Activated CD4-positive, alpha-beta memory T cell treated with anti-CD3 and anti-CD28 coated beads, Interleukin-2, amount 10 ng/mL, durations not matched to agents 7 days and 5 days (primary cell): ENCODE measurements at regions not wholly inside any gene's neighbourhood (a gene's known extent, or its start where the extent isn't known, plus 50 kb on each side); places are given as distances from the start of the nearest gene placed in this dataset.

Experiments
- CTCF ChIA-PET: fragments of 350-600 bp; sonication (Branson Sonifier 250); formaldehyde crosslinking; loops from one replicate; lab custom pipeline; 2021; ENCODE audit warnings: antibody characterized with exemption, inconsistent platforms; lab: Charles Lee
- POLR2A ChIA-PET: fragments of 350-600 bp; sonication (Branson Sonifier 250); formaldehyde crosslinking; loops from one replicate; lab custom pipeline; 2021; ENCODE audit warnings: antibody characterized with exemption; lab: Charles Lee
- DNase-seq: peaks from one replicate; pipeline ENCODE4 v3.0.0-alpha.2; 2020
- H3K27ac Mint-ChIP-seq: one replicate; pipeline ENCODE4 v1.8.0; 2021; ENCODE audit warnings: mild to moderate bottlenecking, mixed read lengths
- H3K27me3 Mint-ChIP-seq: one replicate; pipeline ENCODE4 v1.8.0; 2021; ENCODE audit warnings: mixed read lengths
- H3K36me3 Mint-ChIP-seq: one replicate; pipeline ENCODE4 v1.8.0; 2021; ENCODE audit warnings: low read depth, mixed read lengths
- H3K4me1 Mint-ChIP-seq: one replicate; pipeline ENCODE4 v1.8.0; 2021; ENCODE audit warnings: mixed read lengths
- H3K4me3 Mint-ChIP-seq: one replicate; pipeline ENCODE4 v1.8.0; 2021; ENCODE audit warnings: mild to moderate bottlenecking, mixed read lengths
- H3K9me3 Mint-ChIP-seq: one replicate; pipeline ENCODE4 v1.8.0; 2021; ENCODE audit warnings: mixed read lengths

DNA sequence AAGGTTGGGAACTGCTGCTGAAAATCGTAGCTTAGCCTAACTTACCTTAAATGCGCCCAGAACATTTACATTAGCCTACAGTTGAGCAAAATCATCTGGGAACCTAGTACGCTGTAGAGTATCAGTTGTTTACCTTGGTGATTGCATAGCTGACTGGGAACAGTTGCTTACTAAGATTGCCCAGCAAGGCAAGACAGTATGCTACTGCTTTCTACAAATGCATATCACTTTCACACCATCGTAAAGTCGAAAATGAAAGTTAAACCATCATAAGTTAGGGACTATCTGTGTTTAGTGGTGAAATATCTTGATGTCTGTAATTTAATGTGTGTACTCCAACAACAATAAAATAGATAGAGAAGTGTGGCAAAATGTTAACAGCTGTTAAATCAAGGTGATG is 1670.6 kb upstream of the PCDH20 start:
- H3K27me3 Mint-ChIP-seq = no peaks in the 10 kb centered on the region
- no peak overlapping the region for H3K4me3 Mint-ChIP-seq
- peaks cover 3% of the 10 kb centered on the region for H3K9me3 Mint-ChIP-seq
- ChIA-PET POLR2A (no interaction called here), CTCF (no interaction called here)
- H3K36me3 Mint-ChIP-seq = no peaks in the 10 kb centered on the region
- no peaks in the 10 kb centered on the region for H3K4me1 Mint-ChIP-seq
- H3K27ac Mint-ChIP-seq = no peak overlapping the region
- DNase-seq = no peak

GRCh38 chr13:63085851-63086250 is 1670.2 kb upstream of the PCDH20 start:
- Mint-ChIP-seq H3K4me1 (no peaks in the 10 kb centered on the region), H3K9me3 (peaks cover 6% of the 10 kb centered on the region), H3K36me3 (no peaks in the 10 kb centered on the region), H3K27me3 (no peaks in the 10 kb centered on the region), H3K4me3 (no peak overlapping the region), H3K27ac (no peak overlapping the region)
- CTCF ChIA-PET = no interaction called here
- no peak for DNase-seq
- POLR2A ChIA-PET = no interaction called here

- Mint-ChIP-seq H3K4me1 (no peaks in the 10 kb centered on the region), H3K4me3 (no peak overlapping the region), H3K27me3 (no peaks in the 10 kb centered on the region), H3K27ac (no peak overlapping the region), H3K36me3 (no peaks in the 10 kb centered on the region), H3K9me3 (peaks cover 6% of the 10 kb centered on the region)
- CTCF ChIA-PET = no interaction called here
- DNase-seq = no peak
- POLR2A ChIA-PET = no interaction called here
These were observed 1665.9 kb upstream of the PCDH20 start for GRCh38 chr13:63081400-63082014.

DNA sequence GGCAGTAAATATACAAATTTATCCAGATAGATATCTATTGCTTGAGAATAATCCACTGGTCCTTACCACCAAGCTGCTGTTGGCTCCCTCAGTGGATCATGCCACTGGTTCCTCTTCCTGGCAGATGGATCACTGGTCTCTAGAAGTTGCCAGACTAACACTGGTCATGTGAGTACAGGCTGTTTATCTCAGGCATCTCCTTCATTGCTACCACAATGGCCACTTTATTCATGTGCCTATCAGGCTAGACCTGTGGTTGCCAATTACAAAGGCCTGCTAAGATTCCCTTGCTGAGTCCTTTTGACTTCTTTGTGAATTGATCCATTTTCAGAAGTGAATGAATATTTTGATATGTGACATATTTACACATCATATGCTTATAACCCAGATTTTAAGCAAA is 1659.5 kb upstream of the PCDH20 start:
- H3K36me3 Mint-ChIP-seq = no peaks in the 10 kb centered on the region
- DNase-seq = no peak
- peaks cover 2% of the 10 kb centered on the region for H3K9me3 Mint-ChIP-seq
- H3K27me3 Mint-ChIP-seq = no peaks in the 10 kb centered on the region
- CTCF ChIA-PET = no interaction called here
- no peak overlapping the region for H3K27ac Mint-ChIP-seq
- no peak overlapping the region for H3K4me3 Mint-ChIP-seq
- POLR2A ChIA-PET = no interaction called here
- no peaks in the 10 kb centered on the region for H3K4me1 Mint-ChIP-seq

- peaks cover 11% of the 10 kb centered on the region for H3K9me3 Mint-ChIP-seq
- ChIA-PET CTCF (no interaction called here), POLR2A (no interaction called here)
- no peak for DNase-seq
- no peaks in the 10 kb centered on the region for H3K36me3 Mint-ChIP-seq
- no peak overlapping the region for H3K4me3 Mint-ChIP-seq
- H3K27me3 Mint-ChIP-seq = no peaks in the 10 kb centered on the region
- no peak overlapping the region for H3K27ac Mint-ChIP-seq
- no peaks in the 10 kb centered on the region for H3K4me1 Mint-ChIP-seq
These were observed 1634.6 kb upstream of the PCDH20 start for GRCh38 chr13:63050287-63050686.

DNA sequence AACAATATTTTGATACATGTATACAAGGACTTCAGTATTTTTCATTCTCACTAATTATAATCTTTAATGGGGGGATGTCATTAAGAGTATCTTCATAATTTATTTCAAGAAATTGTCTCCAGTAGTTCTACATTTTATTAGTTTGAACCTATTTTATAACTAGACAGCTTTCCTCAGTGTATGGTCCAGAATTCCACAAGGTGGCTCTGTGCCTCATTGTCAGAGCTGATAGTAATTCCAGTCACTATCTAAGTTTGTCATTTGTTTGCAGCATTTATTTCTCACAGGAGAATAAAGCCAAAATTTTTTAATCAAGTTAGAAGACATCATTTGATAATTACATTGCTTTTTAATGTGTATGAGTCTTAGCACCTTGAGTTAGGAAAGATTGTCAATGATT is 1633.0 kb upstream of the PCDH20 start:
- no peak for DNase-seq
- Mint-ChIP-seq H3K27ac (no peak overlapping the region), H3K4me1 (no peaks in the 10 kb centered on the region), H3K9me3 (peaks cover 11% of the 10 kb centered on the region), H3K36me3 (no peaks in the 10 kb centered on the region), H3K27me3 (no peaks in the 10 kb centered on the region), H3K4me3 (no peak overlapping the region)
- ChIA-PET POLR2A (no interaction called here), CTCF (no interaction called here)

DNA sequence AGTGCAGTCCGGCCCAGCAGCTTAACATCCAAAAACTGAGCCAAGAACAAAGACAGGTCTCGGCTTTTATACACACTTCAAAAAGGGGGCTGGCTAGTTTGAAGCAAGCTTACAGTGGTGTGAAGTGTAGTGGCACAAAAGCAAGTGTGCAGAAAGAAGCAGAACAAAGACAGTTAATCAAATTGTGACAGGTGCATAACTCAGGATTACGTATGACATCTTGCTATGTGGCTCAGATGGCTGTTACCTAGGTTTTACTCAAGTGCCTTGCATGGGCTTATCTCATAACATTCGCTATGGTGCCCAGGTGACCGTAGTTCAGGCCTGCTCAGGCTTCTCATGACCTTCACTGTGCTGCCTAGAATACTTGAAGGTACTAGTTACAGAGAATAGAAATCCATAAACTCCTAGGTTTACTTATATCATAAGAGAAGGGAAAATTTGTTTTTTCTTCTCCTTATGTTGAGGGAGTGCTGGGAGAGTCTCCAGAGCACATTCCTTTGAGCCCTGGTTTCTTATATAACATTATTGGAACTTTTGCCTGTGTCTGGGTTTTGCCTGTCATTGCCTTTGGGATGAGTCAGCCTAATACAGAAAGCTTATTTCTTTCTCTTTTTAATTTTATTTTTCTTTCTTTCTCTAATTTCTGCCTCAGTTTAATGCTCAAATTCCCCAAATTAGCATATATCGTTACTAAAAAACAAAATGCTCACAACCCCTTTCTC is 1629.1 kb upstream of the PCDH20 start:
- no peaks in the 10 kb centered on the region for H3K36me3 Mint-ChIP-seq
- ChIA-PET POLR2A (no interaction called here), CTCF (no interaction called here)
- no peaks in the 10 kb centered on the region for H3K4me1 Mint-ChIP-seq
- peaks cover 16% of the 10 kb centered on the region for H3K9me3 Mint-ChIP-seq
- H3K4me3 Mint-ChIP-seq = no peak overlapping the region
- no peak overlapping the region for H3K27ac Mint-ChIP-seq
- no peaks in the 10 kb centered on the region for H3K27me3 Mint-ChIP-seq
- DNase-seq = no peak

- Mint-ChIP-seq H3K27me3 (no peaks in the 10 kb centered on the region), H3K4me3 (no peak overlapping the region), H3K27ac (no peak overlapping the region), H3K36me3 (no peaks in the 10 kb centered on the region), H3K9me3 (peaks cover 16% of the 10 kb centered on the region), H3K4me1 (no peaks in the 10 kb centered on the region)
- DNase-seq = no peak
- ChIA-PET POLR2A (no interaction called here), CTCF (no interaction called here)
These were observed 1627.0 kb upstream of the PCDH20 start for GRCh38 chr13:63042686-63043085.

- H3K36me3 Mint-ChIP-seq = no peaks in the 10 kb centered on the region
- no peaks in the 10 kb centered on the region for H3K4me1 Mint-ChIP-seq
- H3K27ac Mint-ChIP-seq = no peak overlapping the region
- POLR2A ChIA-PET = no interaction called here
- DNase-seq = no peak
- no peak overlapping the region for H3K4me3 Mint-ChIP-seq
- CTCF ChIA-PET = no interaction called here
- H3K9me3 Mint-ChIP-seq = peaks cover 16% of the 10 kb centered on the region
- no peaks in the 10 kb centered on the region for H3K27me3 Mint-ChIP-seq
These were observed 1626.2 kb upstream of the PCDH20 start for GRCh38 chr13:63041640-63042414.

GRCh38 chr13:63026285-63026797 is 1610.7 kb upstream of the PCDH20 start:
- POLR2A ChIA-PET = no interaction called here
- no peaks in the 10 kb centered on the region for H3K4me1 Mint-ChIP-seq
- peaks cover 3% of the 10 kb centered on the region for H3K9me3 Mint-ChIP-seq
- CTCF ChIA-PET = no interaction called here
- H3K27ac Mint-ChIP-seq = no peak overlapping the region
- no peak overlapping the region for H3K4me3 Mint-ChIP-seq
- no peaks in the 10 kb centered on the region for H3K36me3 Mint-ChIP-seq
- DNase-seq = no peak
- no peaks in the 10 kb centered on the region for H3K27me3 Mint-ChIP-seq

DNA sequence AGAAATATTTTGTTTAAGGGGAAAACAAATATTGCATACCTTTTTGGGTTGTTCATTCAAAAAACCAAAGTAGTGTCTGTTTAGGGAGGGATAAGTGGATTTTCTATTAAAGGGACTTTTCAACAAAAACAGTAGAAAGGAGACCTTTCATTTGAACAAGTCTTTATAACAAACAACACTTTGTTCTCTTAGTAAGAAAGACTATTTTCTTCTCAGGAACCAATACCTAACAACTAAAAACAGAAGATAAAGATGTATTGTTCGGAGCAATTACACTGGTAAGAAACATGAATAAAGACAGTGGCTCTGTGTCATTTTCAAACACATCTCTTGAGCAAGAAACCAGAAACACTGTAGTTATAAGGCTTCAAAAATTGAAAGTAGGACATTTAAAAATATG is 1610.1 kb upstream of the PCDH20 start:
- POLR2A ChIA-PET = no interaction called here
- Mint-ChIP-seq H3K36me3 (no peaks in the 10 kb centered on the region), H3K9me3 (peaks cover 3% of the 10 kb centered on the region), H3K4me3 (no peak overlapping the region), H3K27ac (no peak overlapping the region), H3K4me1 (no peaks in the 10 kb centered on the region), H3K27me3 (no peaks in the 10 kb centered on the region)
- no peak for DNase-seq
- CTCF ChIA-PET = no interaction called here

GRCh38 chr13:63024458-63024857 is 1608.8 kb upstream of the PCDH20 start:
- no peaks in the 10 kb centered on the region for H3K4me1 Mint-ChIP-seq
- no peaks in the 10 kb centered on the region for H3K27me3 Mint-ChIP-seq
- ChIA-PET POLR2A (no interaction called here), CTCF (no interaction called here)
- DNase-seq = no peak
- no peaks in the 10 kb centered on the region for H3K36me3 Mint-ChIP-seq
- peaks cover 1% of the 10 kb centered on the region for H3K9me3 Mint-ChIP-seq
- H3K27ac Mint-ChIP-seq = no peak overlapping the region
- no peak overlapping the region for H3K4me3 Mint-ChIP-seq

DNA sequence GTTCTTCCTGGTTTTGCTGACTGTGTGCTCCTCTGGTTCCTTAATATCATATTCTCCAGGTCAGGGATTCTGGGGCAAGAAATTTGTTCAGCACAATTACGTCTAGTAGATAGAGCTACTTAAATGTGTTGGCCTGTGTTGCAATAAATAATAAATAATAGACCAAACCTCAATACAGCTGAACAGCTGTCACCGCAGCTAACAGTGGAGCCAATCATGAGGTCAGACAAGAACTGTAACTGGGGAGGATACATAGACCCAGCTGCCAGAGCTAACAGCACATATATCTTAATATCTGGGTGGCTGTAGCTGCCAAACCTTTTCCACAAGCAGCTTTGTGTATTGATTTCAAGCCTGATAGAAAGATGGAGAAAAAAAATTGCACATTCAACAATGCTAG is 1596.3 kb upstream of the PCDH20 start:
- CTCF ChIA-PET = no interaction called here
- no peak overlapping the region for H3K4me3 Mint-ChIP-seq
- no peaks in the 10 kb centered on the region for H3K27me3 Mint-ChIP-seq
- no peak overlapping the region for H3K27ac Mint-ChIP-seq
- no peak for DNase-seq
- no peaks in the 10 kb centered on the region for H3K4me1 Mint-ChIP-seq
- peaks cover 25% of the 10 kb centered on the region for H3K9me3 Mint-ChIP-seq
- H3K36me3 Mint-ChIP-seq = no peaks in the 10 kb centered on the region
- POLR2A ChIA-PET = no interaction called here
